SK-N-SH (cell line): ENCODE measurements at regions not wholly inside any gene's neighbourhood (a gene's known extent, or its start where the extent isn't known, plus 50 kb on each side); places are given as distances from the start of the nearest gene placed in this dataset.
"Not testable (repeated sequence)": the region's sequence is repeated elsewhere in the genome, so short reads cannot be mapped to it uniquely, and the experiment has no call there.

Source experiments
- CTCF ChIA-PET: fragments of 300-600, 350-600 bp; formaldehyde crosslinking; extraction: SDS; loops from one replicate; lab custom pipeline; 2021; lab: Yijun Ruan, JAX
- POLR2A ChIA-PET: fragments of 350-600 bp; sonication (Branson Sonifier 250); formaldehyde crosslinking; extraction: SDS; loops from one replicate; lab custom pipeline; 2020; ENCODE audit warnings: antibody characterized with exemption, inconsistent platforms; lab: Yijun Ruan, JAX
- DNase-seq: peaks from one replicate; pipeline ENCODE4 v3.0.0; 2012
- H2AFZ ChIP-seq: fragments of 200-600 bp; sonication (generic); 2 replicates; pipeline ENCODE4 v1.8.1; 2016; ENCODE audit warnings: antibody characterized with exemption, mild to moderate bottlenecking, low read depth
- H3F3A ChIP-seq: fragments of 200-600 bp; sonication (generic); replicated peaks from 2 replicates; pipeline ENCODE3; 2016; ENCODE audit warnings: antibody characterized with exemption, mild to moderate bottlenecking; ENCODE audit not compliant: insufficient read depth
- H3K27ac ChIP-seq, 2 experiments: fragments of 200-500 bp in 1 of 2; fragments of 200-600 bp in 1 of 2; sonication (Bioruptor generic) in 1 of 2; sonication (generic), shearing (Covaris generic) in 1 of 2; 2 replicates each; pipeline versions ENCODE4 v1.5.1 to v1.6.1; 2014 to 2016; ENCODE audit warnings: low read depth in 2 of 2, inconsistent platforms in 1 of 2, low read length in 1 of 2, mild to moderate bottlenecking in 1 of 2, mixed read lengths in 1 of 2
- H3K27me3 ChIP-seq: fragments of 200-600 bp; sonication (generic), shearing (Covaris generic); 2 replicates; pipeline ENCODE4 v1.6.1; 2016; ENCODE audit warnings: mixed run types; ENCODE audit not compliant: insufficient read depth
- H3K36me3 ChIP-seq, 2 experiments: fragments of 200-500 bp in 1 of 2; fragments of 200-600 bp in 1 of 2; sonication (Bioruptor generic) in 1 of 2; sonication (generic) in 1 of 2; replicated peaks in 1 of 2; 2 replicates each; pipeline versions ENCODE3 to v1.5.1; 2014 to 2016; ENCODE audit warnings: low read length in 1 of 2, mild to moderate bottlenecking in 1 of 2; ENCODE audit not compliant: insufficient read depth in 2 of 2, control insufficient read depth in 1 of 2
- H3K4me1 ChIP-seq, 2 experiments: fragments of 200-500 bp in 1 of 2; fragments of 200-600 bp in 1 of 2; sonication (Bioruptor generic) in 1 of 2; sonication (generic), shearing (Covaris generic) in 1 of 2; 2 replicates each; pipeline versions ENCODE4 v1.5.1 to v1.6.1; 2014 to 2016; ENCODE audit warnings: low read depth in 1 of 2, low read length in 1 of 2, mixed run types in 1 of 2; ENCODE audit not compliant: insufficient read depth in 2 of 2, control insufficient read depth in 1 of 2
- H3K4me2 ChIP-seq: fragments of 200-600 bp; sonication (generic), shearing (Covaris generic); 2 replicates; pipeline ENCODE4 v1.6.1; 2017; ENCODE audit warnings: mixed run types
- H3K4me3 ChIP-seq, 2 experiments: fragments of 200-500 bp in 1 of 2; fragments of 200-600 bp in 1 of 2; sonication (Bioruptor generic) in 1 of 2; sonication (generic), shearing (Covaris generic) in 1 of 2; 2 replicates each; pipeline versions ENCODE4 v1.5.1 to v1.8.1; 2014 to 2016; ENCODE audit warnings: low read depth in 2 of 2, inconsistent platforms in 1 of 2, low read length in 1 of 2, mild to moderate bottlenecking in 1 of 2, mixed read lengths in 1 of 2, moderate library complexity in 1 of 2
- H3K79me2 ChIP-seq: fragments of 200-600 bp; sonication (generic); 2 replicates; pipeline ENCODE4 v1.8.1; 2017; ENCODE audit warnings: mild to moderate bottlenecking; ENCODE audit not compliant: insufficient read depth
- H3K9ac ChIP-seq: fragments of 200-600 bp; sonication (generic); 2 replicates; pipeline ENCODE4 v1.6.1; 2017; ENCODE audit warnings: mixed run types
- H3K9me2 ChIP-seq: fragments of 200-600 bp; sonication (generic); 2 replicates; pipeline ENCODE4 v1.6.1; 2017; ENCODE audit warnings: mixed run types
- H3K9me3 ChIP-seq: fragments of 200-600 bp; sonication (generic); 2 replicates; pipeline ENCODE4 v1.6.1; 2017; ENCODE audit warnings: mixed run types, mild to moderate bottlenecking, moderate library complexity
- H4K20me1 ChIP-seq: fragments of 200-600 bp; sonication (generic); 2 replicates; pipeline ENCODE4 v1.6.1; 2017; ENCODE audit warnings: mild to moderate bottlenecking, mixed run types; ENCODE audit not compliant: insufficient read depth
- EP300 ChIP-seq, 2 experiments: IDR thresholded peaks; 2 replicates each; pipeline versions ENCODE4 v1.4.0 to v1.6.1; 2012; ENCODE audit warnings: borderline replicate concordance in 1 of 2, low read depth in 1 of 2, low read length in 1 of 2
- MEF2A ChIP-seq: IDR thresholded peaks from 2 replicates; pipeline ENCODE4 v1.4.0; 2012; ENCODE audit warnings: low read depth, borderline replicate concordance
- MXI1 ChIP-seq: IDR thresholded peaks from 2 replicates; pipeline ENCODE4 v1.6.1; 2012; ENCODE audit warnings: mild to moderate bottlenecking, low read depth, low read length, improper control_type of control experiment
- POLR2AphosphoS5 ChIP-seq: IDR thresholded peaks from 2 replicates; pipeline ENCODE4 v1.6.1; 2012; ENCODE audit warnings: low read depth, low read length
- RAD21 ChIP-seq: IDR thresholded peaks from 2 replicates; pipeline ENCODE4 v1.6.1; 2012; ENCODE audit warnings: mild to moderate bottlenecking, low read length
- SIN3A ChIP-seq: IDR thresholded peaks from 2 replicates; pipeline ENCODE4 v1.6.1; 2012; ENCODE audit warnings: low read depth, mild to moderate bottlenecking, low read length, moderate library complexity, borderline replicate concordance
- SMC3 ChIP-seq: IDR thresholded peaks from 2 replicates; pipeline ENCODE4 v1.6.1; 2012; ENCODE audit warnings: low read depth, low read length, improper control_type of control experiment
- TEAD4 ChIP-seq: IDR thresholded peaks from 2 replicates; pipeline ENCODE4 v1.4.0; 2012; ENCODE audit warnings: mild to moderate bottlenecking, borderline replicate concordance; ENCODE audit not compliant: insufficient read depth
- WGBS: methylation state at CpG from one replicate; pipeline ENCODE4 v1.1.6; 2017; ENCODE audit warnings: low lambda C conversion rate; 5-methylcytosine and 5-hydroxymethylcytosine counted together
- TF ChIP-seq, protein P1 (sequence below): IDR thresholded peaks from 2 replicates; pipeline ENCODE4 v1.4.0; 2012; ENCODE audit warnings: low read depth, borderline replicate concordance
- TF ChIP-seq, protein P2 (sequence below): IDR thresholded peaks from 2 replicates; pipeline ENCODE4 v1.4.0; 2012; ENCODE audit warnings: low read depth, borderline replicate concordance

DNA sequence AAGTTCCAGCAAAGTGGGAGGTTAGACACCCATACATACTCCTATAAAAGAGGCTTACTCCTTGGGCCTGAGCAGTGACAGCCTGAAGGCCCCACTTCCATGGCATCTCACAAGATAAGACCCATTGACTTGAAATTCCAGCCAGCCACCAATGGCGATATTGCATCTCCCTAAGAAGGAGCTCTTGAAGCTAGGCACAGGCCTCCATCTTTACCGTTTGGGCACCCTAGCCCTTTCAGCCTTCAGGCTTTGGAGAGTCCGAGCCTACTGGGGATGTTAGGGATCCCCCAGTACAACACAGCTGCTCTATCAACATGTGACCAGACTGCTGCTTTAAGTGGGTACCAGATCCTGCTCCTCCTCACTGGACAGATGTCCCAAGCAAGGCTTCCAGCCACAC is 189.5 kb downstream of the MAGEE1 start:
- Histone ChIP-seq H3K9me3 (no peaks in the 10 kb centered on the region), H4K20me1 (no peaks in the 10 kb centered on the region), H3F3A (no peaks in the 10 kb centered on the region), H3K79me2 (no peaks in the 10 kb centered on the region), H3K4me2 (no peak overlapping the region), H3K4me1 (no peaks in the 10 kb centered on the region)
- CTCF ChIA-PET: no interaction called here
- TF ChIP-seq RAD21: no peak
- TF ChIP-seq, protein P1, sequence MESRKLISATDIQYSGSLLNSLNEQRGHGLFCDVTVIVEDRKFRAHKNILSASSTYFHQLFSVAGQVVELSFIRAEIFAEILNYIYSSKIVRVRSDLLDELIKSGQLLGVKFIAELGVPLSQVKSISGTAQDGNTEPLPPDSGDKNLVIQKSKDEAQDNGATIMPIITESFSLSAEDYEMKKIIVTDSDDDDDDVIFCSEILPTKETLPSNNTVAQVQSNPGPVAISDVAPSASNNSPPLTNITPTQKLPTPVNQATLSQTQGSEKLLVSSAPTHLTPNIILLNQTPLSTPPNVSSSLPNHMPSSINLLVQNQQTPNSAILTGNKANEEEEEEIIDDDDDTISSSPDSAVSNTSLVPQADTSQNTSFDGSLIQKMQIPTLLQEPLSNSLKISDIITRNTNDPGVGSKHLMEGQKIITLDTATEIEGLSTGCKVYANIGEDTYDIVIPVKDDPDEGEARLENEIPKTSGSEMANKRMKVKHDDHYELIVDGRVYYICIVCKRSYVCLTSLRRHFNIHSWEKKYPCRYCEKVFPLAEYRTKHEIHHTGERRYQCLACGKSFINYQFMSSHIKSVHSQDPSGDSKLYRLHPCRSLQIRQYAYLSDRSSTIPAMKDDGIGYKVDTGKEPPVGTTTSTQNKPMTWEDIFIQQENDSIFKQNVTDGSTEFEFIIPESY: no peak
- TF ChIP-seq, protein P2, sequence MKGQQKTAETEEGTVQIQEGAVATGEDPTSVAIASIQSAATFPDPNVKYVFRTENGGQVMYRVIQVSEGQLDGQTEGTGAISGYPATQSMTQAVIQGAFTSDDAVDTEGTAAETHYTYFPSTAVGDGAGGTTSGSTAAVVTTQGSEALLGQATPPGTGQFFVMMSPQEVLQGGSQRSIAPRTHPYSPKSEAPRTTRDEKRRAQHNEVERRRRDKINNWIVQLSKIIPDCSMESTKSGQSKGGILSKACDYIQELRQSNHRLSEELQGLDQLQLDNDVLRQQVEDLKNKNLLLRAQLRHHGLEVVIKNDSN: no peak
- no peak for TF ChIP-seq SIN3A
- TF ChIP-seq TEAD4: no peak
- no peak for TF ChIP-seq EP300 (IDR thresholded peaks at IDR 0.05; ENCODE audit: borderline replicate concordance in 1 of 2, low read depth in 1 of 2, low read length in 1 of 2)
- TF ChIP-seq POLR2AphosphoS5: no peak
- no peak for TF ChIP-seq SMC3
- no peak for TF ChIP-seq MXI1
- TF ChIP-seq, all 33 proteins: peak for 0
- H3K36me3 ChIP-seq: no peaks in the 10 kb centered on the region
- POLR2A ChIA-PET: no interaction called here
- H3K27me3 ChIP-seq: no peaks in the 10 kb centered on the region
- DNase-seq: no peak
- no peak overlapping the region for H2AFZ ChIP-seq
- WGBS: 0% methylated on average over 3 of the region's 3 CpGs
- H3K27ac ChIP-seq: no peak overlapping the region
- no peak overlapping the region for H3K9ac ChIP-seq
- H3K4me3 ChIP-seq: no peak overlapping the region
- H3K9me2 ChIP-seq: no peaks in the 10 kb centered on the region

DNA sequence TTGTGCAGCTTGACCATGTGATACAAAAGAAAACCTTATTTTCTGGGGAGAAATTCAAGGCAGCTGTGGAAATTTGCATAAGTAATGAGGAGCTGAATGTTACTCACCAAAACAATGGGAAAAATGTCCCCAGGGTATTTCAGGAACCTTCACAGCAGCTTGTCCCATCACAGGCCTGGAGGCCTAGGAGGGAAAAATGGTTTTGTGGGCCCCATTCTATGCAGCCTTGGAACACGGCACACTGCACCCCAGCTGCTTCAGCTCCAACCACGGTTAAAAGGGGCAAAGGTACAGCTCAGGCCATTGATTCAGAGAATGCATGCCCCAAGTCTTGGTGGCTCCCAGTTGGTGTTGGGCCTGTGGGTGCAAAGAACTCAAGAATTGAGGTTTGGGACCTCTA is 216.1 kb downstream of the MAGEE1 start:
- H3K4me3 ChIP-seq: no peak overlapping the region
- WGBS: 6% methylated on average over 2 of the region's 2 CpGs
- POLR2A ChIA-PET: no interaction called here
- CTCF ChIA-PET: no interaction called here
- no peak for DNase-seq
- H3K9me2 ChIP-seq: no peaks in the 10 kb centered on the region
- no peaks in the 10 kb centered on the region for H3K27me3 ChIP-seq
- H4K20me1 ChIP-seq: no peaks in the 10 kb centered on the region
- no peaks in the 10 kb centered on the region for H3K36me3 ChIP-seq
- no peak overlapping the region for H2AFZ ChIP-seq
- no peaks in the 10 kb centered on the region for H3K4me1 ChIP-seq
- no peak for TF ChIP-seq MEF2A
- H3F3A ChIP-seq: no peaks in the 10 kb centered on the region
- no peaks in the 10 kb centered on the region for H3K9me3 ChIP-seq
- no peak overlapping the region for H3K4me2 ChIP-seq
- H3K9ac ChIP-seq: no peak overlapping the region
- no peak overlapping the region for H3K27ac ChIP-seq
- no peaks in the 10 kb centered on the region for H3K79me2 ChIP-seq

DNA sequence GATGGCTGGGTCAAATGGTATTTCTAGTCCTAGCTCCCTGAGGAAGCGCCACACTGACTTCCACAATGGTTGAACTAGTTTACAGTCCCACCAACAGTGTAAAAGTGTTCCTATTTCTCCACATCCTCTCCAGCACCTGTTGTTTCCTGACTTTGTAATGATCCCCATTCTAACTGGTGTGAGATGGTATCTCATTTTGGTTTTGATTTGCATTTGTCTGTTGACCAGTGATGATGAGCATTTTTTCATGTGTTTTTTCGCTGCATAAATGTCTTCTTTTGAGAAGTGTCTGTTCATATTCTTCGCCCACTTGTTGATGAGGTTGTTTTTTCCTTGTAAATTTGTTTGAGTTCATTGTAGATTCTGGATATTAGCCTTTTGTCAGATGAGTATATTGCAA is 223.9 kb downstream of the MAGEE1 start:
- 1% methylated on average over 3 of the region's 3 CpGs for WGBS
- H3K4me3 ChIP-seq, CTCF ChIA-PET, H3K4me1 ChIP-seq, H3K9ac ChIP-seq, POLR2A ChIA-PET, H3K36me3 ChIP-seq, H3K9me3 ChIP-seq, DNase-seq, H4K20me1 ChIP-seq, H2AFZ ChIP-seq, H3F3A ChIP-seq, H3K9me2 ChIP-seq, H3K27ac ChIP-seq, H3K27me3 ChIP-seq, H3K4me2 ChIP-seq, H3K79me2 ChIP-seq: not testable (repeated sequence)
